CD4-positive, alpha-beta T cell treated with Interleukin-6 for 4 hours (primary cell): ENCODE measurements at regions not wholly inside any gene's neighbourhood (a gene's known extent, or its start where the extent isn't known, plus 50 kb on each side); places are given as distances from the start of the nearest gene placed in this dataset.
"Not testable (repeated sequence)": the region's sequence is repeated elsewhere in the genome, so short reads cannot be mapped to it uniquely, and the experiment has no call there.

ENCODE experiments used
- DNase-seq: peaks from one replicate; pipeline ENCODE4 v3.0.0-alpha.2; 2020; ENCODE audit warnings: mixed read lengths

DNA sequence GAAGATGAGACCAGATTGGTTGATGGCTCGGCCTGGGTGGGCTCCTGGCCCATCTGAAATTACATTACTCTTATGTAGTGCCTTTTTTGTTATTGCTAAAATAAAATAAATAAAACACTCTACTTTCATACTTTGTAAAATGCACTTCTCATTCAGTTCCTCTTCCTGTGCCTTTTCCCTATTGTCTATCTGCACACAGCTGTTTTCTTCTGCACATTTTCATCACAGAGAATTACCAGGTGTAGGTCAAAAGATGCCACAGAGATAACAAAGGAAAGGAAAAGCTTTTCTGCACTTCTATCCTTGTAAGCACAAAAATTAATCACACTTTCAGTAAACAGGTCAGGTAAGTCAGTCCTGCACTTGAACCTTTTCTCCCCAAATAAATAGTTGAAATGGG, 265.1 kb downstream of the BTG1 start:
- DNase-seq: no peak

DNA sequence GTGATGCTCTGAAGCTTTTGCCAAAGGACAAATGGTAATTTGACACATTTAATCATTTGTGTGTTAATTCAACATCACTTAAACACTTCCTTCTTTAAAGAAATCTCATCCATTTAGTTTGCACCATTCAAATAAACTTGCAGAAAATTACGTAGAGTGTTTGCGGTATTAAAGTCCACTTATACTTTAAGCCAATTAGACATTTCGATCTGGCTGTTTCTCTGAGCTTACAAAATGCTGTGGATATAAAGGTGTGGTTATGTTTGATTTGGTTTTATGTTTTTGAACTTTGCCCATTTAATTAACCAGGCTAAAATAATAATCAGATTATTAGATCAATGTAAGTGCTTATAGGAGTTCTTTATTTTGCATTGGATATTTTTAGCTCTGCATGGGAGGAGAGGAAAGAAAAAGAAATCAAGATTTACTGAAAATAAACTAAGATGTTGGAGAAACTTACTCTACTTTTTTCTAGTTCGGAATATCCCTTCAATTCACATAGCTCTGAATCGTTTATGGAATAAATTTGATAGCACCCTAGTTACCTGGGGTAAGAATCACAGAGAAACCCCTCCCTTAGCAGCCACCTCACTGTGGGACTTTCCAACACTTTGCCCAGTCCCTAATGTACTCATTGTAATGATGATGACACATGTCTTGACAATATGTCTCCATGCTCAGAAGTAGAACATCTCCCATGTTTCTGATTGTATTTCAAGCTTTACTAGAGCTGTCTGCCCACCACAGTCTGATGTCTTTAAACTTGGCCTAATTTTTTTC, 268.0 kb downstream of the BTG1 start:
- DNase-seq: peak; percentile 41

GRCh38 chr12:91877022-91877421, 268.6 kb downstream of the BTG1 start:
- peak; percentile 87 for DNase-seq

DNA sequence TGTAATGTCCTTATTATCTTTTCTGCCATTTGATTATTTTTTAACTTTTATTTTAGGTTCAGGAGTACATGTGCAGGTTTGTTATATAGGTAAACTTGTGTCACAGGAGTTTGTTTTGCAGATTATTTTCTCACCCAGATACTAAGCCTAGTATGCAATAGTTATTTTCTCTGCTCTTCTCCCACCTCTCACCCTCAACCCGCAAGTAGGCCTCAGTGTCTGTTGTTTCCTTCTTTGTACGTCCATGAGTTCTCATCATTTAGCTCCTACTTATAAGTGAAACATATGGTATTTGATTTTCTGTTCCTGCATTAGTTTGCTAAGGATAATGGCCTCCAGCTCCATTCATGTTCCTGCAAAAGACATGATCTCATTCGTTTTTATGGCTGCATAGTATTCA, 270.0 kb downstream of the BTG1 start:
- not testable (repeated sequence) for DNase-seq

GRCh38 chr12:91874086-91874865, 271.4 kb downstream of the BTG1 start:
- DNase-seq: no peak

GRCh38 chr12:91871751-91872150, 273.9 kb downstream of the BTG1 start:
- DNase-seq: no peak

- DNase-seq: peak; percentile 19
These were observed 274.6 kb downstream of the BTG1 start for GRCh38 chr12:91870872-91871707.

DNA sequence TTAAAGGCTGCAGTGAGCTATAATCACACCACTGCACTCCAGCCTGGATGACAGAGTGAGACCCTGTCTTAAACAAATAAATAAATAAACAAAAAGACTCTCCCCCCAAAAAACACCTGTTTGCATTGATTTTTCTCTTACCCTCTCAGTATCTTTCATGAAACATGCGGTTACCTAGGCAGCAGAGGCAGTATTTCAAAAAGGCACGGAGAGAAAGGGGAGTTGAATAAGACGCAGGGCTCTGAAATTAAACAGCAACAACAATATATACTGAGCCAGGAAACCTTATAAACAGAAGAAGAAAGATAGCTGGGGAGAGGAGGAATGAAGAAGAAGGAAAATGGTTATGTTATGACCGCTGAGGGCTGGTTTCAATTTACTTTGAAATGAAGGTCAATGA, 277.6 kb downstream of the BTG1 start:
- DNase-seq: no peak

GRCh38 chr12:91866566-91866965, 279.1 kb downstream of the BTG1 start:
- DNase-seq: no peak

DNA sequence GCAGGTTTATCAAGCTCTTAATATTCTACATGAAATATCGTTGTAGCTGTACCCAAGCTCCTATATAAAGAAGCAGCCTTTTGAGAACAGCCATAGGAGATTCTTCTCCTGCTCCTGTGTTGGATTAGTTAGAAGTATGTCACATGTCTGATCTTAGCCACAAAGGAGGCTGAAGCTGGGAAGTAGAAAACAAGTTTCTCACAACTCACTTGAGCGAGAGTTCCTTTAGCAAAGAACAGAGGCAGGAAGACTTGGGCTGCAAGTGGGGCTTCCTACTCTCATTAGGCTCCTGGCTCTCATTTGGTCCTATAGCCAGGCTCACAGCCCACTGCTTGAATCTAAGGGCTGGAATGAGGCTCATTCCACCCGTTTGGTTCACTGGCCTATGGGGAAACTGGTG, 281.9 kb downstream of the BTG1 start:
- peak; percentile 24 for DNase-seq

GRCh38 chr12:91861554-91861953, 284.1 kb downstream of the BTG1 start:
- DNase-seq: no peak

GRCh38 chr12:91859347-91859746, 286.3 kb downstream of the BTG1 start:
- DNase-seq: no peak

GRCh38 chr12:91857813-91858542, 287.7 kb downstream of the BTG1 start:
- DNase-seq: no peak

DNA sequence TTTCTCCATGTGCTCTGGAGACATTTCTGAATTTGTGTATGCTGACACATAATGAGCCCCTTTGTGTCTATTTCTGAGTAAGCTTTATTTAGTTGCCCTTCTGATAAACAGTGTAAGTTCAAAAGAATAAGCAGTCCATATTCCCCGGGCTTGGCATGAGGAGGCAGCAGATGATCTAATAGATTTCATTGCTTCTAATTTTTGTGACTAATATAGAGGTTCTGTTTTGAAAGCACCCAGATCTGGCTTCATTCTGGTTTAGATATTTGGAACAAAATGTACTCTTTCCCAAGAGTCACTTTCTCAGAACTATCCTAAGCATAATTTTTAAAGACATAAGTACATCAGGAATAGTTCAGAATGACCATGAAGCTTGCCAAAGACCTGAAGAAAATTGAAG, 290.9 kb downstream of the BTG1 start:
- DNase-seq: no peak

DNA sequence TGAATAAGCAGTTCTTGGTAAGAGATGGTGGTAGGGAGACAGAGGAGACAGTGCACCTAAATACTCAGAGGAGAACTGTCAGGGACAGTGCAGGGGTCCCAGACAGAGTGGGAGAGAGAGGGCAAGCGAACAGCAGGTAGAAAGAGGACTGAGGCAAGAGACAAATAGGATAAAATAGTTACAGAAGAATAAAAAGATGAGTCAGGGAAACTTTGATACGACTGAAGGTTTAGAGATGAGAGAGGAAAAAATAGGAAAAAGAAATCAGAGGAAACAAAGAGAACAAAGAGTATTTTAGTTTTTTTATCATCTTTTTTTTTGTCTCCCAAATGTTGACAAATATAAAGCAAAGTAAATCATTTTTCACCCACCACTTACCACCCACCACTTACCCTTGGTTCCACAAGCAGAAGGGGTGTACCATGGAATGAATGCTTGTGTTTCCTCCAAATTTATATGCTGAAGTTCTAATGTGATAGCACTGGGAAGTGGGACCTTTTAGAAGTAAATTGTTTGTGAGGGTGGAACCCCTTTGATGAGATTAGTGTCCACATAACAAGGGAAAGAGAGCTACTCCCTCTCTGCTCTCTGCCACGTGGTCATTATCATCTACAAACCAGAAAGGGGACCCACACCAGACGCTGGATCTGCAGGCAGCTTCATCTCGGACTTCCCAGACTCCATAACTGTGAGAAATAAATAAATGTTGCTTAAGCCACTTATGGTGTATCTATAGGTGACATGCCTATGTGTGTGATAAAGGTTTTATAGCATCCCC, 292.1 kb downstream of the BTG1 start:
- DNase-seq: no peak

GRCh38 chr12:91852634-91853033, 293.0 kb downstream of the BTG1 start:
- no peak for DNase-seq

GRCh38 chr12:91851741-91852477, 293.7 kb downstream of the BTG1 start:
- no peak for DNase-seq

- no peak for DNase-seq
These were observed 299.1 kb downstream of the BTG1 start for GRCh38 chr12:91846466-91847055.

DNA sequence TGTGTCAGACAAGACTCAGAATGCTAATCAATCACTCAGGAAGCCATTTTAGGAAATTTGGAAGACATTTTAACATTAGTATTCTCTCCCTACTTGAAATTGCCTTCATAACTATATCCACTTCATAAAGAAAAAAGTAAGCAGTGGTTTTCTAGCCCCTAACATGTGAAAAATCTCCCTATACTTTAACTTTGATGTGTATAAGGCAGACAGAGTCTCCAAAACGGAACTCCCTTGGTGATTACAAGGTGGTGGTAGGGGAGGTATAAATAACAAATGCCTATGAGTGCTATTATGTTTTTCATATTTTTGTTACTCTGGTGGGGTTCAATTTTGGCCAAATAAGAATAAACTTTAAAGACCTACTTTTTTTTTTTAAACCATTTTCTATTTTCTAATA, 300.3 kb downstream of the BTG1 start:
- no peak for DNase-seq

DNA sequence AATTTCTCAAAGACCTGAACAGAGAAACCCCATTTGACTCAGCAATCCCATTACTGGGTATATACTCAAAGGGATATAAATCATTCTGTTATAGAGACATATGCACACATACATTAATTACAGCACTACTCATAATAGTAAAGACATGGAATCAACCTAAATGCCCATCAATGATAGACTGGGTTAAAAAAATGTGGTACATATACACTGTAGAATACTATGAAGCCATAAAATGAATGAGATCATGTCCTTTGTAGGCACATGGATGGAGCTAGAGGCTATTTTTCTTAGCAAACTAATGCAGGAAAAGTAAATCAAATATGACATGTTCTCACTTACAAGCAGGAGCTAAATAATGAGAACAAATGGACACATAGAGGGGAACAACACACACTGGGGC, 303.8 kb downstream of the BTG1 start:
- DNase-seq: no peak

GRCh38 chr12:91836696-91837095, 308.9 kb downstream of the BTG1 start:
- DNase-seq: no peak
